ENCODE measurements at regions not wholly inside any gene's neighbourhood (a gene's known extent, or its start where the extent isn't known, plus 50 kb on each side); places are given as distances from the start of the nearest gene placed in this dataset.

DNA sequence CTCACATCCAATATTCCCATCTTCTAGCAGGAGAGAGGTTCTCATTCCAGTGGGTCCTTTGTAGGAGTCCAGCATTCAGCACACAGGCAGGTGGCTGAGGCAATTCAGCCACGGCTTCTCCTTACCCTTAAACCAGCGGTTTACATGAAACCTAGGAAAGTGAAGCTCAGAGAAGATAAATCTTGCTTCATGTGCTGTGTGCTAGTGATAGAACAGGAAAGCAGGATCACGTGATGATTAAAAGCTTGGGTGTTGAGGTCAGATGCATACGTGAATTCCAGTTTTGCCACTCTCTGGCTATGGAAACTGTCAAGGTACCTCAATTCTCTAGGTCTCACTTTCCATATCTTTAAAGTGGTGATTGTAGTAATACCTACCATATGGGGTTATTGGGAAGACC lies 331.6 kb downstream of the INSC start:
- TF ChIP-seq, protein P1, sequence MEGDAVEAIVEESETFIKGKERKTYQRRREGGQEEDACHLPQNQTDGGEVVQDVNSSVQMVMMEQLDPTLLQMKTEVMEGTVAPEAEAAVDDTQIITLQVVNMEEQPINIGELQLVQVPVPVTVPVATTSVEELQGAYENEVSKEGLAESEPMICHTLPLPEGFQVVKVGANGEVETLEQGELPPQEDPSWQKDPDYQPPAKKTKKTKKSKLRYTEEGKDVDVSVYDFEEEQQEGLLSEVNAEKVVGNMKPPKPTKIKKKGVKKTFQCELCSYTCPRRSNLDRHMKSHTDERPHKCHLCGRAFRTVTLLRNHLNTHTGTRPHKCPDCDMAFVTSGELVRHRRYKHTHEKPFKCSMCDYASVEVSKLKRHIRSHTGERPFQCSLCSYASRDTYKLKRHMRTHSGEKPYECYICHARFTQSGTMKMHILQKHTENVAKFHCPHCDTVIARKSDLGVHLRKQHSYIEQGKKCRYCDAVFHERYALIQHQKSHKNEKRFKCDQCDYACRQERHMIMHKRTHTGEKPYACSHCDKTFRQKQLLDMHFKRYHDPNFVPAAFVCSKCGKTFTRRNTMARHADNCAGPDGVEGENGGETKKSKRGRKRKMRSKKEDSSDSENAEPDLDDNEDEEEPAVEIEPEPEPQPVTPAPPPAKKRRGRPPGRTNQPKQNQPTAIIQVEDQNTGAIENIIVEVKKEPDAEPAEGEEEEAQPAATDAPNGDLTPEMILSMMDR (IDR thresholded peaks at IDR 0.05), result no peak
- TF ChIP-seq POLR2AphosphoS5 (IDR thresholded peaks at IDR 0.05), result no peak

Measured in breast epithelium (tissue), 3 donors.